ENCODE measurements at regions not wholly inside any gene's neighbourhood (a gene's known extent, or its start where the extent isn't known, plus 50 kb on each side); places are given as distances from the start of the nearest gene placed in this dataset.

DNA sequence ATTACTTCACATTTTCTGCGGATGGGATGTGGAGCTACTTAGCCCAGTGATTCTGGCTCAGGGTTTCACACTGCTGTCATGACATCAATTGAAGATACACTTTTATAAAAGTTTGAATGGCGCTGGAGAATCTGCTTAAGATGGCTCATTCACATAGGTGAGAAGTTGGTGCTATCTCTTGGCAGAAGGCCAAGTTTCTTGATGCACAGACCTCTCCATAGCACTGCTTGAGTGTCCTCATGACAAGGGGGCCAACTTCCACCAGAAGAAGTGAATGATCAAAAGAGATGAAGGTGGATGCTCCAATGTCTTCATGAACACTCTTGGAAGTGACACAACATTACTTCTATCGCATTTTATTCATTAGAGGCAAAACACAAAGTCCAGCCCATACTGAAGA, 403.7 kb upstream of the CCNG1 start:
- H3K4me1 ChIP-seq (ENCODE audit: control insufficient read depth, insufficient read depth, low read length), result no peaks in the 10 kb centered on the region
- no peak overlapping the region for H3K9ac ChIP-seq (ENCODE audit: low read depth, low read length)
- ChIA-PET POLR2A (ENCODE audit: unreplicated experiment) (no interaction called here), CTCF (no interaction called here)
- ATAC-seq (ENCODE audit: low read depth), result no peak
- no peak overlapping the region for H3K23ac ChIP-seq (ENCODE audit: low read depth, low read length)
- no peak overlapping the region for H3K18ac ChIP-seq (ENCODE audit: low read depth, low read length)
- H3K27me3 ChIP-seq (ENCODE audit: control insufficient read depth, insufficient read depth, low read length), result no peaks in the 10 kb centered on the region
- H2AFZ ChIP-seq (replicated peaks; ENCODE audit: low read length, poor library complexity), result no peak overlapping the region
- H3K14ac ChIP-seq (replicated peaks; ENCODE audit: low read depth, low read length), result no peak overlapping the region
- H3K27ac ChIP-seq (ENCODE audit: insufficient read depth, low read length), result no peak overlapping the region
- H3K79me1 ChIP-seq (ENCODE audit: low read depth in 1 of 2, low read length in 2 of 2), result no peaks in the 10 kb centered on the region
- no TSS peak for BruUV-seq (replicated peaks)
- H3K36me3 ChIP-seq (ENCODE audit: control insufficient read depth, insufficient read depth, low read length), result no peaks in the 10 kb centered on the region
- H3K9me1 ChIP-seq (ENCODE audit: insufficient read depth, low read length), result no peaks in the 10 kb centered on the region
- no peak overlapping the region for H2AK9ac ChIP-seq (replicated peaks; ENCODE audit: low read depth, low read length, poor library complexity)
- H3K56ac ChIP-seq (ENCODE audit: extremely low read depth, insufficient read depth, low read length), result no peak overlapping the region
- no peak overlapping the region for H2BK5ac ChIP-seq (ENCODE audit: low read depth, low read length, poor library complexity, severe bottlenecking)
- H4K91ac ChIP-seq (ENCODE audit: insufficient read depth, low read depth, low read length), result no peak overlapping the region
- peaks cover 4% of the 10 kb centered on the region; the same call in 1 of the 2 replicates for H3K9me3 ChIP-seq (ENCODE audit: control insufficient read depth, insufficient read depth, low read length)
- DNase-seq, result no peak
- H4K5ac ChIP-seq (ENCODE audit: low read depth, low read length), result no peak overlapping the region
- H2AK5ac ChIP-seq (ENCODE audit: low read depth, low read length), result no peak overlapping the region
- dilution Hi-C loops (cut with HindIII; ENCODE audit: low sequenced_read_pairs, unreplicated experiment), result no loop called here
- intact Hi-C loops (cut with micrococcal nuclease), result no loop called here
- H3K4me2 ChIP-seq (ENCODE audit: low read depth, low read length), result no peak overlapping the region
- TF ChIP-seq, protein P1, sequence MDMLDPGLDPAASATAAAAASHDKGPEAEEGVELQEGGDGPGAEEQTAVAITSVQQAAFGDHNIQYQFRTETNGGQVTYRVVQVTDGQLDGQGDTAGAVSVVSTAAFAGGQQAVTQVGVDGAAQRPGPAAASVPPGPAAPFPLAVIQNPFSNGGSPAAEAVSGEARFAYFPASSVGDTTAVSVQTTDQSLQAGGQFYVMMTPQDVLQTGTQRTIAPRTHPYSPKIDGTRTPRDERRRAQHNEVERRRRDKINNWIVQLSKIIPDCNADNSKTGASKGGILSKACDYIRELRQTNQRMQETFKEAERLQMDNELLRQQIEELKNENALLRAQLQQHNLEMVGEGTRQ (IDR thresholded peaks at IDR 0.05; ENCODE audit: low read depth, low read length), result no peak
- TF ChIP-seq NFE2L2 (IDR thresholded peaks at IDR 0.05; ENCODE audit: low read depth, low read length), result no peak
- TF ChIP-seq MAZ (IDR thresholded peaks at IDR 0.05; ENCODE audit: borderline replicate concordance, low read depth, low read length), result no peak
- TF ChIP-seq, protein P2, sequence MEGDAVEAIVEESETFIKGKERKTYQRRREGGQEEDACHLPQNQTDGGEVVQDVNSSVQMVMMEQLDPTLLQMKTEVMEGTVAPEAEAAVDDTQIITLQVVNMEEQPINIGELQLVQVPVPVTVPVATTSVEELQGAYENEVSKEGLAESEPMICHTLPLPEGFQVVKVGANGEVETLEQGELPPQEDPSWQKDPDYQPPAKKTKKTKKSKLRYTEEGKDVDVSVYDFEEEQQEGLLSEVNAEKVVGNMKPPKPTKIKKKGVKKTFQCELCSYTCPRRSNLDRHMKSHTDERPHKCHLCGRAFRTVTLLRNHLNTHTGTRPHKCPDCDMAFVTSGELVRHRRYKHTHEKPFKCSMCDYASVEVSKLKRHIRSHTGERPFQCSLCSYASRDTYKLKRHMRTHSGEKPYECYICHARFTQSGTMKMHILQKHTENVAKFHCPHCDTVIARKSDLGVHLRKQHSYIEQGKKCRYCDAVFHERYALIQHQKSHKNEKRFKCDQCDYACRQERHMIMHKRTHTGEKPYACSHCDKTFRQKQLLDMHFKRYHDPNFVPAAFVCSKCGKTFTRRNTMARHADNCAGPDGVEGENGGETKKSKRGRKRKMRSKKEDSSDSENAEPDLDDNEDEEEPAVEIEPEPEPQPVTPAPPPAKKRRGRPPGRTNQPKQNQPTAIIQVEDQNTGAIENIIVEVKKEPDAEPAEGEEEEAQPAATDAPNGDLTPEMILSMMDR (conservative IDR thresholded peaks at IDR 0.05; ENCODE audit: low read depth, low read length), result no peak
- TF ChIP-seq RAD21 (IDR thresholded peaks at IDR 0.05; ENCODE audit: low read length), result no peak
- no peak for TF ChIP-seq RFX5 (IDR thresholded peaks at IDR 0.05; ENCODE audit: low read depth, low read length)
- no peak for TF ChIP-seq SMC3 (IDR thresholded peaks at IDR 0.05; ENCODE audit: low read depth, low read length)
- no peak for TF ChIP-seq CHD1 (IDR thresholded peaks at IDR 0.05; ENCODE audit: low read depth, low read length)
- TF ChIP-seq FOS (IDR thresholded peaks at IDR 0.05; ENCODE audit: low read depth, low read length), result no peak
- TF ChIP-seq MAFK (IDR thresholded peaks at IDR 0.05; ENCODE audit: low read depth, low read length), result no peak
- no peak for TF ChIP-seq MXI1 (IDR thresholded peaks at IDR 0.05; ENCODE audit: borderline replicate concordance, low read depth, low read length)
- TF ChIP-seq CEBPB (IDR thresholded peaks at IDR 0.05; ENCODE audit: low read depth, low read length), result no peak
- TF ChIP-seq RCOR1 (IDR thresholded peaks at IDR 0.05; ENCODE audit: insufficient replicate concordance, low read length), result no peak
- in situ Hi-C loops (cut with MboI; ENCODE audit: low sequenced_read_pairs), result no loop called here
- no peaks in the 10 kb centered on the region for H4K20me1 ChIP-seq (ENCODE audit: insufficient read depth, low read length)
- H3K4me3 ChIP-seq (ENCODE audit: insufficient read depth, low read depth, low read length), result no peak overlapping the region
- no peak overlapping the region for H3K4ac ChIP-seq (ENCODE audit: low read depth, low read length)
- H4K8ac ChIP-seq (ENCODE audit: low read depth in 2 of 2, low read length in 2 of 2), result no peak overlapping the region
- H2BK15ac ChIP-seq (ENCODE audit: low read depth, low read length), result no peak overlapping the region
- no CpG with 5 or more reads among the region's 3 CpGs for WGBS, 2 experiments (ENCODE audit: extremely low coverage in 2 of 2, insufficient read length in 1 of 2)
- H2BK120ac ChIP-seq (ENCODE audit: low read depth, low read length), result no peak overlapping the region
- H2BK20ac ChIP-seq (ENCODE audit: low read depth, low read length), result no peak overlapping the region

All from IMR-90 (cell line).